H1 (cell line): ENCODE measurements at regions not wholly inside any gene's neighbourhood (a gene's known extent, or its start where the extent isn't known, plus 50 kb on each side); places are given as distances from the start of the nearest gene placed in this dataset.

Experiments used
- HDAC2 ChIP-seq, 2 experiments: fragments of 300-600 bp in 1 of 2; sonication (generic) in 1 of 2; IDR thresholded peaks; 2 replicates each; pipeline ENCODE4 v1.6.1; 2011 to 2012; ENCODE audit warnings: low read depth in 2 of 2, low read length in 2 of 2, mild to moderate bottlenecking in 2 of 2, moderate library complexity in 2 of 2, borderline replicate concordance in 1 of 2, inconsistent platforms in 1 of 2
- POLR2A ChIP-seq, 2 experiments: IDR thresholded peaks; 1 replicate in 1 of 2; 2 replicates in 1 of 2; pipeline ENCODE4 v1.6.1; 2011; ENCODE audit warnings: low read depth in 2 of 2, low read length in 2 of 2, mild to moderate bottlenecking in 2 of 2; ENCODE audit errors: control extremely low read depth in 1 of 2
- TF ChIP-seq, protein P1 (sequence below), 3 experiments: IDR thresholded peaks; 1 replicate in 2 of 3; 2 replicates in 1 of 3; pipeline versions ENCODE4 v1.5.1 to v1.6.1; 2011; ENCODE audit warnings: low read length in 3 of 3, mild to moderate bottlenecking in 3 of 3, inconsistent platforms in 2 of 3, low read depth in 1 of 3, moderate library complexity in 1 of 3; ENCODE audit not compliant: insufficient read depth in 1 of 3; ENCODE audit errors: control extremely low read depth in 1 of 3

DNA sequence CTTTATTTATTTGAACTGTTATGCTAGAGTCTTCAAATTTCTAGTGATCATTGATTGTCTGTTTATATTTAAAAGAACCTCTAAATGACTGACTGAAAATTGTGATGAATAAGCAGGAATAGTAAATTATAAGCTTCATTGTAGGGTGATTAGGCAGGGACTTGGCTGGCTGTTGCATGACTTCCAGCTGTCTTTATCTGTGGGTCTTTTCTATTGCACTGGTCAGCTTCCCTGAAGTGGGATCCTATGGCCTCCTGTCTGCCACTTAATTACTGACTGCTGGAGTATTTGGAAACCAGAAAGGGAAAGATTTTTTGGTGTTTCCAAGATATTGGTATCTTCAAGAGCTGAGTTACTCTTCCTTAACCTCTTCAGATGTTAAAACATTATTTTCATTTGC is 123.0 kb upstream of the CCNH start:
- TF ChIP-seq, protein P1, sequence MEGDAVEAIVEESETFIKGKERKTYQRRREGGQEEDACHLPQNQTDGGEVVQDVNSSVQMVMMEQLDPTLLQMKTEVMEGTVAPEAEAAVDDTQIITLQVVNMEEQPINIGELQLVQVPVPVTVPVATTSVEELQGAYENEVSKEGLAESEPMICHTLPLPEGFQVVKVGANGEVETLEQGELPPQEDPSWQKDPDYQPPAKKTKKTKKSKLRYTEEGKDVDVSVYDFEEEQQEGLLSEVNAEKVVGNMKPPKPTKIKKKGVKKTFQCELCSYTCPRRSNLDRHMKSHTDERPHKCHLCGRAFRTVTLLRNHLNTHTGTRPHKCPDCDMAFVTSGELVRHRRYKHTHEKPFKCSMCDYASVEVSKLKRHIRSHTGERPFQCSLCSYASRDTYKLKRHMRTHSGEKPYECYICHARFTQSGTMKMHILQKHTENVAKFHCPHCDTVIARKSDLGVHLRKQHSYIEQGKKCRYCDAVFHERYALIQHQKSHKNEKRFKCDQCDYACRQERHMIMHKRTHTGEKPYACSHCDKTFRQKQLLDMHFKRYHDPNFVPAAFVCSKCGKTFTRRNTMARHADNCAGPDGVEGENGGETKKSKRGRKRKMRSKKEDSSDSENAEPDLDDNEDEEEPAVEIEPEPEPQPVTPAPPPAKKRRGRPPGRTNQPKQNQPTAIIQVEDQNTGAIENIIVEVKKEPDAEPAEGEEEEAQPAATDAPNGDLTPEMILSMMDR (IDR thresholded peaks at IDR 0.05; ENCODE audit: control extremely low read depth in 1 of 3, insufficient read depth in 1 of 3, low read depth in 1 of 3, low read length in 3 of 3), result no peak
- TF ChIP-seq HDAC2 (IDR thresholded peaks at IDR 0.05; ENCODE audit: borderline replicate concordance in 1 of 2, low read depth in 2 of 2, low read length in 2 of 2), result no peak
- no peak for TF ChIP-seq POLR2A (IDR thresholded peaks at IDR 0.05; ENCODE audit: control extremely low read depth in 1 of 2, low read depth in 2 of 2, low read length in 2 of 2)
